Renal cortical epithelial cell (primary cell): ENCODE measurements at regions not wholly inside any gene's neighbourhood (a gene's known extent, or its start where the extent isn't known, plus 50 kb on each side); places are given as distances from the start of the nearest gene placed in this dataset.

Experiments
- DNase-seq: peaks from one replicate; pipeline ENCODE4 v3.0.0-alpha.2; 2011; ENCODE audit warnings: low read depth

DNA sequence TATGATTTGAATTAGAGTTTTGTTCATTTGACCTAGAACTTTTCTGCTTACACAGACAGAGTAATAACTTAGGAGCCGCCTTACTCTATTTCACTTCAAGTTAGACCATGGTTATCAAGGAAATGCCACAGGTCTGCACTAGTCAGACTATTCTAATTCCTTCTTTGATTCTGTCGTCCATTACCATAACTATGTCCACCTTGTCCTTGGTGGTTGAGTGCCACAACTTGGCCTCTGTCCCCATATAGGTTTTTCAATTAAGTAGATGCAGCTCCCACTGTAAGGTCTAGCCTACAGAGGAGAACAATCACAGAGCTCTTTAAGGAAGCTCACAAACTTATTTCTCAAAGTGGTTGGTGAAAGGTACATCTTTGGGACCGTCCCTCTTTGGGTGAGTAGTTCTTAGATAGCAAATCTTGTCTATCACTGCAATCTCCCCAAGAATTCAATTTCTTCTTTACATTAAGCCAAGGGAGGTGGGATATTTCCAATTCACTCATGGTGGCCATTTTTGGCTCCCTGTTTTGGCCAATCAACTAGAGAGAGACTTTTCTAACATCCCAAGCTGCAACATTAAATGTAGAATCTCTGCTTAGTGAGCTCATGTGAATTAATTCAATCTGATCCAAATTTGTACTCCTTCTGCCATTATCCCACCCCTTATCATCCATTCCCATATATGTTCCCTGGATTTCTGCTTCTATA, 434.6 kb downstream of the ADAMTS20 start:
- DNase-seq, result no peak

DNA sequence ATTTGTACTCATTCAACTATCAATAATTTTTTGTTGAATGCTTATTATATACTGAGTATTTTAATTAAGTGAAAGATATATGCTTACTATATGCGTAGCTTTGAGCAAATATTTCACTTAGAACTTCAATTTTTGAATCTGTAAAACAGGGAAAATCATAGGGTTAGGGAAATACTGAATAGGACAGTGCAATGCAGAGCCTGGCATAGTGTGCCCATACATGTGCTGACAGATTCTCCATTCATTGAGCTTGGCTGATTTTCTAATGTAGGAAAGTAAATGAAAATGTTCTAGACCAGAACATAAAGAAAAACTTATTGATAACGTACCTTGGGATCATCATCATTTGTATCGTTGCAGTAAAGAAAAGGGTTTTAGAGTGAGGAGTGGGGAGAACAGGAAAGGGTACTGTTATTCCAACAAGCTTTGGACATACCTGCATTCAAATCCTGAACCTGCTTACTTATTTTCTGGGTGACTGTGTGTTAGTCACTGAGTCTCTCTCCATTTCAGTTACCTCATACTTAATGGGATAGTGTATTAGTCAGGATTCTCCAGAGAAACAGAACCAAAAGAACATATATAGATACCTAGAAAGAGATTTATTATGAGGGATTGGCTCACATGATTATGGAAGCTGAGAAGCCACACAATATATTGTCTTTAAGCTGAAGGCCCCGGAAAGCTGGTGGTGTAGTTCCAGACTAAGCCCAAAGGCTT, 436.4 kb downstream of the ADAMTS20 start:
- peak; percentile 13 for DNase-seq

DNA sequence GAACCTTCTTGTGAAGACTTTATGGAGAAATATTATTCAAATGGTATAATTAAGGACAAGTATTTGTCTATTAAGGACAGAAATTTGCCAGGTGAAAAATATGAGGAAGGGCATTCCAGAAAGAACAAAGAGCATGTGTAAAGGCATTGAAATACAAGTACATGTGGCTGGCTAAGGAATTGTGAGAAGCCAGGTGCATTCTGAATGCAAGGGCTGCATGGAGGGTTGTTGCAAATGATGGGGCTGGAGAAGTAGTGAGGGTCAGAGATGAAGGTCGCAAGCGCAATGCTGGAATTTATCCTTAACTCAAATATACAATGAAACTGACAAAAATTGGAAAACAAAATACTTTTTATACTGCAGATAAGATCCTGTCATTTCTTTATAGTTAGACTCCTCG, 437.7 kb downstream of the ADAMTS20 start:
- no peak for DNase-seq

DNA sequence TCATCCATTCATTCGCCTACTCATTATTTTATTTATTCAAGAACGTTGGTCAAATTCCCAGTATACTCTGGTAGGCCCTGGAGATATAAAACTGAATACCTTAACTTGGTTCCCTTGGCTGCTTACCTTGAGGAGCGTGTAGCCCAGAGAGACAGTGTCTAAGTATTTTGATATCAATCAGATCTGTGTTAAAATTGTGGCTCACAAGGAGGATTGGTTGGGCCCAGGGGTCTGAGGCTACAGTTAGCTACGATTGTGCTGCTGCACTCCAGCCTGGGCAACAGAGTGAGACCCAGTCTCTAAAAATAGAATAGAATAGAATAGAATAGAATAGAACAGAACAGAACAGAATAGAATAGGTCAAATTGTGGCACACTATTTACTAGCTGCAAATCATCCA, 438.4 kb downstream of the ADAMTS20 start:
- no peak for DNase-seq

DNA sequence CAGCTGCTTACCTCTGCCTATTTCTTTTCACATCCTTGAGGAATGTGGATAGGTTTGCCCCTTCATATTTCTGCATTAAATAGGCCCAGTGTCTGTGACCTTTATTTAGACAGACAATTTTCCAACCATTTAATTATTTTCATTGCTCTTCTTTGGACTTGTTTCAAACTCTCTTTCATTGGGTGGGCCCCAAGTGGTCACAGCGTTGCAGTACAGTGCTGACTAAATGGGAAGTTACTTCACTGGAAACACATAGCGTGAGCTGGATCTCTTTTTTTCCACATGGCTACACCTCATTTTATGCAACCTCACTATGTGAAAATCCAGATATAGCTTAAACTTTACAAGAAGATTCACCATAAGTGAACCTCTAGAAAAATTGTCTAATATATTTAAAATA, 438.9 kb downstream of the ADAMTS20 start:
- peak; percentile 42 for DNase-seq

DNA sequence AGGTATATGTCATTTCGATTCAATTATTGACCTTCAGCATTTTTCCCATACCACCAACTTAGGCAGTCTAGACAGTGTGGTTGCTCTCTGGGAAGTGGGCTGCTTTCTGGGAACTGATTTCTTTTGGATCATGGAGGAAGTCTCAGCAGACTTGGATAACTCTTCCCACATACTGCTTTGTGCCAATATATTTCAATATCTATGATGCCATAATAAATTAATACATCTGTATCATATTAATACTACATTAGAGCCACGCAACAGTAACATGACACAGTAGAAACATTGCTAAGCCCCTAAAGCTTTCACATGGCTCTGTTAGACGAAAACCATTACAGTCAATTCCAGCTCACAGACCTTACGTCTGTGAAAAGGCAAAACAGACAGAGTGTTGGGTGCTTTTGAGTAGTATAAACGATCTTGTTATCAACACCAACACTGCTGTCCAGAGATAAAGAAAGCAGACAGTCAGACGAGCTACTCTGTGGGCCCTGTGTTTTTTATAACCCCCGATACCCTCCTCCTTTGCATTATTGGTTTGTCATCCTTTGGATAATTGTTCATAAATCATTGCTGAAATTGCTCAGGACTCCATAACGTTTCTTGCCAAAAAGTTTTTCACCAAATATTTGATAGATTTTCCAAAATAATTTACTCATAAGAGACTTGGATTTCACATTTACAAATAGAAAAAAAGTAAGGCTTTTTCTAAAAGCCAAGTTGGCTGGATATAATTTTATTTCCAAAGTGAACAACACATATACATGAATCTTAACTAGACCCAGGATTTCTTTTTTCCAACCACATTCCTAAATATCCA, 439.7 kb downstream of the ADAMTS20 start:
- no peak for DNase-seq

DNA sequence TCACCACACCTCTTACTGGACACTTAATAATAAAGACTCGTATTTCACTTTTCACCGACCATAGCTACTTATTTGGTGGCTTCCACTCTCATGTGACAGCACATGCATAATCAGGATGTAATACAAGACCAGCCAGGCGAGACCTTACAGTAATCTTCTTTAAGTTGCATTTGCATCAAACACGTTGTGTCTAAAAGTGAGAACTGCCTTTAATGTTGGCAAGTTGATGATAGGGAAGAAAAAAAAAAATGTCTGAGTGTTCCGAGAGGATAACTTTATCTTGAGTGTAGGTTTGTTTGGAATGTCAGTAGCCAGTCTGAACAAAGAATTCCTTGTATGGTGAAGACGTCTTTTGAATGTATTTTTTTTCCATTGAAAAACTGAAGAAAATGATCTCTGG, 440.4 kb downstream of the ADAMTS20 start:
- DNase-seq, result peak; percentile 14

DNA sequence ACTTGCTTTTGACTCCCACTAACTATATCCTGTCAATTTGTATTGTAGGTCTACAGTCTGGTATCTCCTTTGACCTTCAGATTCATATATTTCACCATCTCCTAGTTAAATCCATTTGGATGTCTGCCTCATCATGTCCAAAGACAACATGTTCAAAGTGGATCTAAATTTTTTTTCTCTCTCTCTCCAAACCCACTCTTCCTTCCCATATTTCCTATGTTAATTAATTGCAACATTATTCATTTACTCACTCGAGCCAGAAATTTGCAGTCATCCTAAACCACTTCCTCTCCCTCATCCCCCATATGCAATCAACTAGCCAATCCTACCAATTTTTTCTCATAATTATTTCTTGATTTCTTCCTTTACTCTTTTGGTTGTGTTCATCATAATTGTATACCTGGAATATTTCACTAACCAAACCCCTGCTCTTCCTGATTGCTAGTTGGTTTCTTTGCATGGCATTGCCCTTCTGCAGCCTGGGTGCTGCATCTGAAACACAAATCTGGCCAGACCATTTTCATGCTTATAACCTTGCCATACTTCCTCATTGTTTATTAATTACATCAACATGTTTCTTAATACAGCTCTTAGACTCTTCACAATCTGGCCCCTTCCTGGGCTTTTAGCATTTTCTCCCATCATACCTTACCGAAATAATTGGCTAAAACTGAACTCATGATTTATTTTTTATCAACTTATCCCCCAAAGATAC, 442.2 kb downstream of the ADAMTS20 start:
- DNase-seq, result peak; percentile 7

DNA sequence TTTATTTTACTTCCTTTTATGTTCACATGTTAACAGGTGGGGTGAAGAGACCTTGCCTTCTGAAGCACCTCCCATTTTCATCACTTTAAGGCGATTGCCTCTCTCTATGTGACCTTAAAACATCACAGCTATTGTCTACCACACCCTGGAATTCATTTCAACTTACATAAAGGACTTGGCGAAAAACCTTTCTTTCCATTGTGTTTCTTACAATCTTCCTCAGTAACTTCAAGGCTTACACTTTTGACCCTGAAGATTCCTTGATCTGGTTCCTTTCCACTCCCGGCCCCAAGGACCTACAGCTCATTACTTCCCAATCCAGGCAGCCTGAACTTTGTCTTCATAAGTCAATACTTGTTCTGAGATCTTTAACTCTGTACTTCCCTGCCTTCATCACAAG, 443.3 kb downstream of the ADAMTS20 start:
- no peak for DNase-seq

DNA sequence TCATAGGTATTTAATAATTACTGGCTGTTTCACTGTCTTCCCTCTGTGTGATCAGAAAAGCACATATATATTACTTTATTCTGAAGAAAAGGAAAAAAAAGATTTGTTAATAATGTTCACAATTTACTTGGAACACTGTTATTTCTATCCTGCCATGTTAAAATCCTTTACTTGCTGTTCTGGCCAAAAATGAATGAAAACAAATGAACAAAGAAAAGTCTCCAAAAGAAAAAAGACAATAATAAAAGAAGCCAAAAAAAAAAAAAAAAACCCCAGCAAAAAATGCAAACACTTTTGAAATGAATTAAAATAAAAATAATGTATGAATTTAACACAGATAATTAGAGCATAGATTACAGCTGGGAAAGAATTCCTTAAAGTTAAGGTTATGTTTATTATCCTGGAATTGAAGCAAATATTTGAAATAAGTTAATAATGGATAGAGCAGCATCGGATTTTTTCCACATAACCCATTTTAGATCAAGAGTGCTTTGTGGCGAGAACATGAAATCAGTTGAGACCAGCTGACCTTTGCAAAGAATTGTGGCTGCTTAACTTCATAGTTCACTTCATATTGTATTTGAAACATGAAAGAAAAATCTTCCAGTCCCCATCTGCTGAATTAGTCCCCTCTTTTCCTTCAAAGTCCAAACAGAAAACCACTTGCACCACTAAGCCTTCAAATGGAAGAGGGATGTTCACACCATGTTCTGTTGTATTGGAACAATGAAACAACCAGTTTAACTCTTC, 444.8 kb downstream of the ADAMTS20 start:
- DNase-seq, result no peak

DNA sequence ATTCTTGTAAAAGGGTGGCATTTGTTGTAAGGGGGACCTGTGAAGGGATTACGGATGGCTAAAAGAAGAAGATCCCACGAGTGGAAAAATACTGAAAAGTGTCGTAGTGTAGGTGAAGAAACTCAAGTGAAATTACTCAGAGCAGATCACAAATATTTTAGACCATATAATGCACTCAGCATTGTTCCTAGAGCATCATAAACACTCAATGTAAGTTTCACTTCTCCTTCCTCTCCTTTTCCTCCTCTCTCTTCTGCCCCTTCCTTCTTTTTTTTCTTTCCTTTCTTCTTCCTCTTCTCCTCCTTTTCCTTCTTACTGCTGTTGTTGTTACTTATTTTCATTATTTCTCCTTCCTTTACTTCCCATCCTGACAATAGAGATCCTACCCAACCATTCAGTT, 445.6 kb downstream of the ADAMTS20 start:
- DNase-seq, result no peak

DNA sequence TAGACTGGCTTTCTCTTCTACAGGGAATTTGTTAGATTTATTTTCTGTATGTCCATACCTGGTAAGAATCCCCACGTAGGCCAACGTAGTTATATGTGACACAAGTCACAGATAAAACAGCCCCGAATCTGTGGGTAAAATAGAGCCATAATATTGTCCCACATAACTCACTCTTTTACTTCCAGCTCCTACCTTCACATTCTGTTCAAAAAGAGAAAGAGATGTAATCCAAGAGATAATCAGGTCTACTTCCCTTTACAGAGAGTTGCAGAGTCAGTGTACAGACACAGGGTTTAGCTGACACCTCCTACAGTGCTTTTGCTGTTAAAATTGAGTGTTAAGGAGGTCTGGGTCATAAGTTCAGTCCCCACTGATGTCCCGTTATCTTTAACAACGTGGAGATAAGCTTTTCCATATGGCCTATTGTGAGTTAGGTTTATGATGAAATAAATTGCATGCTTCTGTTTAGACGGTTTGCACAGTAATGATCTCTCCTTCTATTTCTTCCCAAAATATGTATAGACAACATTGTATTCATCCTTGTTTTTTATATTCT, 446.5 kb downstream of the ADAMTS20 start:
- no peak for DNase-seq

DNA sequence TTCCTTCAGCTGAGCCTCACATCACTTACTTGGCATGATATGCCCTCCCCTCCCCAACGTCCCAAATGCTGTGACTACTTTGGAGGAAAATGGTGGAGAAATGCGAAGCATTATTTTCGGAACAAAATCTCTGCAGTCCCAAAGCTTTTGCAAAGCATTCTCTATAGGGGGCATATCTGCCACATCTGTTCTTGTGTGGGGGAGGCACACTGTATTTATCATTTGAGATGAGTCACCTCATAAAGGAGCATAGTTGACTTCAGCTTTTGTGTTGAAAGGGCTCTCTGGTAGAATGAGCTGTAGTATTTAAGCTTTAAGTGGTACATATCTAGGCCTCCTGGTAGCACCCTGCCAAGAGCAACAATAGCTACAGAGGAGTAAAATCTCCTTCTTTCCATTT, 447.5 kb downstream of the ADAMTS20 start:
- no peak for DNase-seq

DNA sequence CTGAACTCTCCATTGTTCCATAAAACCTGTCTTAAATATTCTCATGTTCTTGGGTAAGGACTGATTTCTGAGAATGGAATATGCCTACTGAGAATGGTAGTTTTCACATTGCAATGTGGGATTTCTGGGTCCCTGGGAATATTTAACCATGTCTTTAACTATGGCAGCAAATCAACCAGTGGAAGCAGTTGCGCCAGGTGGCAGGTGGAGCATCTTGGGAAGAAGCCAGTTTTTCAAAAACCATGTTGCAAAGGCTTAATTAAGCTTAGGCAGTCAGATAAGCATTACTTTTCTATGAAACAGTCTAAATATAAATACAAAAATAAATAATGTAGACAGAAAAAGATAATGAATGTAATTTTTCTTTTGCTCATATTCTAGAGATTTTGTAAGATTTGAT, 448.1 kb downstream of the ADAMTS20 start:
- DNase-seq, result no peak

DNA sequence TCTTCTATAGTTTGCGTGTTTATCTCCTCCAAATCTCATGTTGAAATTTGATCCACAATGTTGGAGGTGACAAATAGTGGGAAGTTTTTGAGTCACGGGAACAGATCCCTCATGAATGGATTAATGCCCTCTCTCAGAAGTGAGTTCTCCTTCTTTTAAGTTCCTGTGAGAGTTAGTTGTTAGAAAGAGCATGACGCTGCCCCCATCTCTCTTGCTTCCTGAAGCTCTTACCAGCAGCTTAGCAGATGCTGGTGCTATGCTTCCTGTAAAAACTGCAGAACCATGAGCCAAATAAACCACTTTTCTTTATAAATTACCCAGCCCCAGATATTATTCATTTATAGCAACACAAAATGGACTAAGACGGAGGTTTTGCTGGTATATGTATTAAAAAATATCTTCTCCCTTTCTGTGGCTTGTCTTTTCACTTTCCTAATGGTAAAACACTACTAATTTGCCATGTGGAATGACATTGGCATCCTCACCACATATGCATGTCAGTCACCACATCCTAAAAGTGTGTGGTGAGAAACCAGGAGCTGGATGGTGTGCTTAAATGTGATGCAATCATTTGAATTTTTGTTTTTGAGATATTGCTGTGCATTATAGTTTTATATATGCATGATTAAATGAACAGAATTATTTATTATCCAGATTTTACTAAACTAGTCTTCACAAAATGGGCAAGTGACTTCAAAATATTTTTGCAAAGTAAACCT, 449.3 kb downstream of the ADAMTS20 start:
- DNase-seq, result no peak

DNA sequence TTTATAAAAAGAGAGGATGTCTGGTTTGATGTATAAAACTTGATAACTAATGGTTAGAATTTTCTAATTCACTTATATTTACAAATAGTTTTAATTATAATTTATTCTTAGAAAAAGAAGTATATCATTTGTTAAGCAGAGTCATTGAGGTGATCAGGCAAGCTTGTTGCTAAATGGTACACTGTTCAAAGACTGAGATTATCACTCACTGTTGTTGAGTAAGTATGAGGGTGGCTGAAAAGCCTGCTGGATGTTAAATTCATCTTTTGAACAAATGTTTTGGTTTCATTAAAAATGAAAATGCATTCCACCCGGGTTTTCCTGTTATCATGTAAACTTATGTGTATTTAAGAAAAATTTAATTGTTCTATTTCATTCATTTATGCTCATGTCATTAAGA, 451.8 kb downstream of the ADAMTS20 start:
- DNase-seq, result no peak

DNA sequence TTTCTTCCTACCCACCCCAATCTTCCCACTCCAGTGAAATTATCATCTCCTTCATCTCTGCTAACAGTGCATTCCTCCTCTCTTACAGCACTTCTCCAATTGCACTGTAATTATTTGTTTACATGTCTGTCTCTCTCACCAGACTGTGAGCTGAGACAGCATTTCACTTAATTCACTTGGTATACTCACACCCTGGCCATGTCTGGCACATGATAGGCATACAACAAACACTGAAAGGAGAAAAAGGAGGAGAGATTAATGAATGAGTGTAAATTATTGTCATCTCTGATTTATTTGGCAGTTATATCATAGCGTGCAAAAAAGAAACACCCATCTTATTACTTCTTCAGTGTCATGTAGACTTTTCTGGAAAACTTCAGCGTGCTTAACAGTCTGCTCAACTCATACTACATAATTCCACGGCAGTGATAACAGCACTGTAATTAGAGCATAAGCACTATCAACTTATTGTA, 452.3 kb downstream of the ADAMTS20 start:
- no peak for DNase-seq

DNA sequence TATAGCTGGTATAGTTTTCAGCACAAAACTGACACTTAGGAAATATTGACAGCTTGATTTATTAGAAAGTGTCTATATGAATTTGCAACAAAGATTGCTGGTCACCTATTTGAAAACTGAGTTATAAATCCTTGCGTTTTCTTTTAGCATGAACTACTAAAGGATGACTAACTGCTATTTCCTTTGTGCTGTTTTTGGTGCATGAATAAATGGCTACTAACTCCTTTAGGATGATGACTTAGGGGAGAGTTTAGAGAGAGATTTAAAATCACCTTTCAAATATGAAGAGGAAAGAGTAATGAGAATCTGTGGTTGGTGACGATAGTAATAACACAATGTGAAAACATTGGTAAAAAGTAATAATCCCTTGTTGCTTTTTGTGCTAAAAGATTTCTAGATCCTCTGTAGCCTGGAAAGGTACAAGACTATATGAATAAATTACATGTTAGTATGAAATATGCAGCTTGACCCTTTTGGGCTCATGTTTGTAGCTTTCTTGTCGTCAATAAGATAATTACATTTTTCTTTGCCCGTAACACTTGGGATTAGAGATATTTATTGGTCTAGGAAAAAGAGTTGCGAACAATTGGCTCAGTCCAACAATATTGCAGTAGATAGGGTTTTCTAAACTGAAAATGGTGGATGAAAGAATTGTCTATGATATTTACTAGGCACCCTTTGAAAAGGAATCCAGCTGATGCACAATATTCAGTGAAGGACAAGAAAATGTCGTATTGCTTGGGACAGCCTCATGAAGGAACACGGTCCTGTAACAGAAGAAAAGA, 453.0 kb downstream of the ADAMTS20 start:
- no peak for DNase-seq

DNA sequence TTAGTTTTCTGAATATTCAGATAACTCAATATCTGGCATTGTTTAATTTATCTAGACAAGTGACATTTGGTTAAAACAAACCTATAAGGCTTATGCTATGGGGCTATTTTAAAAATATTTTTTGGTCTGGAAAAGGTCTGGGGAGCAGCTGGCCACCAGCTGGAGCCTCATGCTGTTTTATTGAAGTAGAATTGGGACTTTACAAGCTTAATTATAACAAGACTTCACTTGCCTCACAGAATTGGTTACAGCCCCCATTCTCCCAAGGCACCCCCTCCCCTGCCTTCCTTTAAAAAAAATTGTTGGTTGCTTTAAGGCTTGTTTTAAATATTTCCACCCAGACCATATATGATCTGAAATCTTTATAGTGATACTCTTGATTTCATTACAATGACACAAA, 453.9 kb downstream of the ADAMTS20 start:
- DNase-seq, result no peak
